Fibroblast of pulmonary artery (primary cell): ENCODE measurements at regions not wholly inside any gene's neighbourhood (a gene's known extent, or its start where the extent isn't known, plus 50 kb on each side); places are given as distances from the start of the nearest gene placed in this dataset.
"Not testable (repeated sequence)": the region's sequence is repeated elsewhere in the genome, so short reads cannot be mapped to it uniquely, and the experiment has no call there.

ENCODE experiments used
- DNase-seq: peaks from one replicate; pipeline ENCODE4 v3.0.0-alpha.2; 2010; ENCODE audit warnings: low read depth
- H3K4me3 ChIP-seq: replicated peaks from 2 replicates; pipeline ENCODE4 v1.5.1; 2011; ENCODE audit warnings: low read depth, mild to moderate bottlenecking, control low read depth, low read length, moderate library complexity
- TF ChIP-seq, protein P1 (sequence below): IDR thresholded peaks from 2 replicates; pipeline ENCODE4 v1.5.1; 2011; ENCODE audit warnings: mild to moderate bottlenecking, control low read depth, low read length, inconsistent platforms; ENCODE audit errors: missing control alignments

DNA sequence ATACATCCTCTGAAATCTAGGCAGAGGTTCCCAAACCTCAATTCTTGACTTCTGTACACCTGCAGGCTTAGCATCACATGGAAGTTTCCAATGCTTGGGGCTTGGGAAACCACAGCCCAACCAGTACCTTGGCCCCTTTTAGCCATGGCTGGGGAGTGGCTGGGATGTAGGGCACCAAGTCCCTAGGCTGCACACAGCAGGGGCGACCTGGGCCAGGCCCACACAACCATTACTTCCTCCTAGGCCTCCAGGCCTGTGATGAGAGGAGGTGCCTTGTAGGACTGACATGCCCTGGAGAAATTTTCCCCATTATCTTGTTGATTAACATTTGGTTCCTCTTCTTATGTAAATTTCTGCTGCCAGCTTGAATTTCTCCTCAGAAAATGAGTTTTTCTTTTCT, 1387.4 kb downstream of the FSCB start:
- TF ChIP-seq, protein P1, sequence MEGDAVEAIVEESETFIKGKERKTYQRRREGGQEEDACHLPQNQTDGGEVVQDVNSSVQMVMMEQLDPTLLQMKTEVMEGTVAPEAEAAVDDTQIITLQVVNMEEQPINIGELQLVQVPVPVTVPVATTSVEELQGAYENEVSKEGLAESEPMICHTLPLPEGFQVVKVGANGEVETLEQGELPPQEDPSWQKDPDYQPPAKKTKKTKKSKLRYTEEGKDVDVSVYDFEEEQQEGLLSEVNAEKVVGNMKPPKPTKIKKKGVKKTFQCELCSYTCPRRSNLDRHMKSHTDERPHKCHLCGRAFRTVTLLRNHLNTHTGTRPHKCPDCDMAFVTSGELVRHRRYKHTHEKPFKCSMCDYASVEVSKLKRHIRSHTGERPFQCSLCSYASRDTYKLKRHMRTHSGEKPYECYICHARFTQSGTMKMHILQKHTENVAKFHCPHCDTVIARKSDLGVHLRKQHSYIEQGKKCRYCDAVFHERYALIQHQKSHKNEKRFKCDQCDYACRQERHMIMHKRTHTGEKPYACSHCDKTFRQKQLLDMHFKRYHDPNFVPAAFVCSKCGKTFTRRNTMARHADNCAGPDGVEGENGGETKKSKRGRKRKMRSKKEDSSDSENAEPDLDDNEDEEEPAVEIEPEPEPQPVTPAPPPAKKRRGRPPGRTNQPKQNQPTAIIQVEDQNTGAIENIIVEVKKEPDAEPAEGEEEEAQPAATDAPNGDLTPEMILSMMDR: no peak
- no peak overlapping the region for H3K4me3 ChIP-seq
- no peak for DNase-seq

DNA sequence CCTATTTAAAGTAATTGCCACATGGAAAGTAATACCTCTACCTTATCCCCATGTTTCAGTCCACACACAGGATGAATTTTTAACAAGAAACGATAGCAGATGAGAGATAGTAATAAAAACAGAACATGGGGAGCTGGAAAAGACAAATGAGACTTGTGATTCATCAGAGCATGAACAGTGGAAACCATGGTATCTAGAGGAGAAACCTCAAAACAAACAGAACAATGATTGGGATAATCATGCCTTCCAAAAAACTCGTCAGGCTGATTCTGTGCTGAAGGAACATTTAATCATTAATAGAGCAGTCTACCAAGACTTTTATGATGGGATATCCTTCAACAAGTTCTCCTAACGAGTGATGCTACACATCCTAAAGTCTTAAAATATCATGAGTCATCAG, 1390.7 kb downstream of the FSCB start:
- no peak overlapping the region for H3K4me3 ChIP-seq
- TF ChIP-seq, protein P1: no peak
- peak; percentile 5 for DNase-seq

- TF ChIP-seq, protein P1: no peak
- H3K4me3 ChIP-seq: no peak overlapping the region
- DNase-seq: no peak
Observed at GRCh38 chr14:43105305-43105704, 1401.8 kb downstream of the FSCB start.

DNA sequence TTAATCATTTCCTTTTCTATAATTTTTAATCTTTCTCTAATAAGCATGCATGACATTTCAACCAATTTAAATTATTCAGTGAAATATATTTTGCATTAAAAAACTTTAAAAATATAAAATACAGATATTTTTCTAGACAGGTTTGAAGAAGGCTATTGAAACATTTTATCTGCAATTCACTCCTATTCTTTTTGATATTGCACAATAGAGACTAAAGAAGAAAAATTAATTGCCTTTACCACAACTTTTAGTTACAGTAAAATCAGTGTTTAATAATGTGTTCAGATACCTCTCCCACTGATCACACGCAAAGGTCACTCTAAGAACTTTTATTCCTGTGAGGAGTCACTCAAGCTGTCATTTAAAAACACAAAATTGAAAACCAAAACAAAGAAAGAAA, 1416.7 kb downstream of the FSCB start:
- TF ChIP-seq, protein P1: no peak
- DNase-seq: no peak
- H3K4me3 ChIP-seq: no peak overlapping the region

- no peak overlapping the region for H3K4me3 ChIP-seq
- DNase-seq: no peak
- TF ChIP-seq, protein P1: no peak
Observed at GRCh38 chr14:43087666-43088065, 1419.4 kb downstream of the FSCB start.

DNA sequence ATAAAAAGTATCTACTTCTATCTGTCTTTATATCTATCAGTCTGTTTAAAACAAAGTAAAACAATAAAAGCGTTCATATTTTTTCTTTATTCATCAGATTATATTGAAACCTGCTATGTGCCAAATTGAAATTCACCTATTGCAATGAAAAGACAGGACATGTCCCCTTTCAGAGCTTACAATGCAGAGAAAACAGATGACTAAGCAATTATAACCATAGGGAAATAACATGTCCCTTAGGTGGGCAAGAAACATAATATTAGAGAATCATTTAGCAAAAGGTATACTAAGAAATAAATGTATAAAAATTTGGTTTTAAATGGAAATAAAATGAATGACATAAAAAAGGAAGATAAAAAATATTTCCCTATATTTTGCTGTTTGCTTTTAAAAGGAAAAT, 1421.3 kb downstream of the FSCB start:
- no peak overlapping the region for H3K4me3 ChIP-seq
- TF ChIP-seq, protein P1: no peak
- no peak for DNase-seq

DNA sequence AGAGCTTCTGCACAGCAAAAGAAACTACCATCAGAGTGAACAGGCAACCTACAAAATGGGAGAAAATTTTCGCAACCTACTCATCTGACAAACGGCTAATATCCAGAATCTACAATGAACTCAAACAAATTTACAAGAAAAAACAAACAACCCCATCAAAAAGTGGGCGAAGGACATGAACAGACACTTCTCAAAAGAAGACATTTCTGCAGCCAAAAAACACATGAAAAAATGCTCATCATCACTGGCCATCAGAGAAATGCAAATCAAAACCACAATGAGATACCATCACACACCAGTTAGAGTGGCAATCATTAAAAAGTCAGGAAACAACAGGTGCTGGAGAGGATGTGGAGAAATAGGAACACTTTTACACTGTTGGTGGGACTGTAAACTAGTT, 1439.7 kb downstream of the FSCB start:
- DNase-seq, H3K4me3 ChIP-seq: not testable (repeated sequence)

DNA sequence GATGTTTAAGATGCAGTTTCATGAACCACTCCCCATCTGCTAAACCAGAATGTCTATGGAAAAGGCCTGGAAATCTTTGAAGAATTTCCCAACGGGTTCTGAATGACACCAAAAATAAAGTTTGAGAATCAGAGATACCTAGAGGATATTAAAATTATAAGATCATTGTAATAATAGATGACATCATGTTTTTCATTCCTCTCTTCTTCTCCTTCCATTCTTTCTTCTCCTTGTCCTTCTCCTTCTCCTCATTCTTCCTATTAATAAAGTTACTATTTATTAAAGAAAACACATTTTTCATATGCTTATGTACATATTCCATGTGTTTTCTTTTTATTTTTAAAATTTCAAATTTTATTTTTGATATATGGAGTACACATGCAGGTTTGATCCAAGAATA, 1449.4 kb downstream of the LRFN5 start:
- TF ChIP-seq, protein P1: no peak
- no peak for DNase-seq

More for the DNA sequence above, 1449.4 kb downstream of the LRFN5 start:
- no peak overlapping the region for H3K4me3 ChIP-seq
